ENCODE measurements at regions not wholly inside any gene's neighbourhood (a gene's known extent, or its start where the extent isn't known, plus 50 kb on each side); places are given as distances from the start of the nearest gene placed in this dataset.

DNA sequence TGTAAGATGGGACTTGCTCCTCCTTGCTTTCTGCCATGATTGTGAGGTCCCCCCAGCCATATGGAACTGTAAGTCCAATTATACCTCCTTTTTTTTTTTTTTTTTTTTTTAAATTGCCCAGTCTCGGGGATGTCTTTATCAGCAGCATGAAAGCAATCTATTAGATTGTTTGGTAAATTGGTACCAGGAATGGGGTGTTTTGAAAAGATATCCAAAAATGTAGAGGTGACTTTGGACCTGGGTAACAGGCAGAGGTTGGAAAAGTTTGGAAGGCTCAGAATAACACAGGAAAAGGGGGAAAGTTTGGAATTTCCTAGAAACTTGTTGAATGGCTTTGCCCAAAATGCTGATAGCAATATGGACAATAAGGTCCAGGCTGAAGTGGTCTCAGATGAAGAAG is 545.8 kb upstream of the ALCAM start:
- no peak for ATAC-seq
- TF ChIP-seq ZFP30 (CRISPR knock-in tag; IDR thresholded peaks at IDR 0.05): no peak
- TF ChIP-seq SNAI2 (CRISPR knock-in tag; IDR thresholded peaks at IDR 0.05): no peak
- TF ChIP-seq, protein P1, sequence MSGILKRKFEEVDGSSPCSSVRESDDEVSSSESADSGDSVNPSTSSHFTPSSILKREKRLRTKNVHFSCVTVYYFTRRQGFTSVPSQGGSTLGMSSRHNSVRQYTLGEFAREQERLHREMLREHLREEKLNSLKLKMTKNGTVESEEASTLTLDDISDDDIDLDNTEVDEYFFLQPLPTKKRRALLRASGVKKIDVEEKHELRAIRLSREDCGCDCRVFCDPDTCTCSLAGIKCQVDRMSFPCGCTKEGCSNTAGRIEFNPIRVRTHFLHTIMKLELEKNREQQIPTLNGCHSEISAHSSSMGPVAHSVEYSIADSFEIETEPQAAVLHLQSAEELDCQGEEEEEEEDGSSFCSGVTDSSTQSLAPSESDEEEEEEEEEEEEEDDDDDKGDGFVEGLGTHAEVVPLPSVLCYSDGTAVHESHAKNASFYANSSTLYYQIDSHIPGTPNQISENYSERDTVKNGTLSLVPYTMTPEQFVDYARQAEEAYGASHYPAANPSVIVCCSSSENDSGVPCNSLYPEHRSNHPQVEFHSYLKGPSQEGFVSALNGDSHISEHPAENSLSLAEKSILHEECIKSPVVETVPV (CRISPR knock-in tag; IDR thresholded peaks at IDR 0.05): no peak
- TF ChIP-seq OSR1 (CRISPR knock-in tag; IDR thresholded peaks at IDR 0.05): no peak
- no peak for TF ChIP-seq CSDC2 (CRISPR knock-in tag; IDR thresholded peaks at IDR 0.05)
- TF ChIP-seq ARNTL (CRISPR knock-in tag; IDR thresholded peaks at IDR 0.05; ENCODE audit: borderline replicate concordance, low read depth): no peak
- TF ChIP-seq, protein P2, sequence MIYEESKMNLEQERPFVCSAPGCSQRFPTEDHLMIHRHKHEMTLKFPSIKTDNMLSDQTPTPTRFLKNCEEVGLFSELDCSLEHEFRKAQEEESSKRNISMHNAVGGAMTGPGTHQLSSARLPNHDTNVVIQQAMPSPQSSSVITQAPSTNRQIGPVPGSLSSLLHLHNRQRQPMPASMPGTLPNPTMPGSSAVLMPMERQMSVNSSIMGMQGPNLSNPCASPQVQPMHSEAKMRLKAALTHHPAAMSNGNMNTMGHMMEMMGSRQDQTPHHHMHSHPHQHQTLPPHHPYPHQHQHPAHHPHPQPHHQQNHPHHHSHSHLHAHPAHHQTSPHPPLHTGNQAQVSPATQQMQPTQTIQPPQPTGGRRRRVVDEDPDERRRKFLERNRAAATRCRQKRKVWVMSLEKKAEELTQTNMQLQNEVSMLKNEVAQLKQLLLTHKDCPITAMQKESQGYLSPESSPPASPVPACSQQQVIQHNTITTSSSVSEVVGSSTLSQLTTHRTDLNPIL (CRISPR knock-in tag; IDR thresholded peaks at IDR 0.05; ENCODE audit: low read depth): no peak
- no peak for TF ChIP-seq ZNF565 (CRISPR knock-in tag; conservative IDR thresholded peaks at IDR 0.05; ENCODE audit: low read depth)
- no peak for TF ChIP-seq ISL1 (CRISPR knock-in tag; IDR thresholded peaks at IDR 0.05)
- TF ChIP-seq ZNF8 (CRISPR knock-in tag; IDR thresholded peaks at IDR 0.05): no peak
- no peak for TF ChIP-seq PATZ1 (CRISPR knock-in tag; IDR thresholded peaks at IDR 0.05; ENCODE audit: borderline replicate concordance)
- TF ChIP-seq RARB (CRISPR knock-in tag; IDR thresholded peaks at IDR 0.05): no peak
- TF ChIP-seq GLIS3 (CRISPR knock-in tag; IDR thresholded peaks at IDR 0.05): no peak

DNA sequence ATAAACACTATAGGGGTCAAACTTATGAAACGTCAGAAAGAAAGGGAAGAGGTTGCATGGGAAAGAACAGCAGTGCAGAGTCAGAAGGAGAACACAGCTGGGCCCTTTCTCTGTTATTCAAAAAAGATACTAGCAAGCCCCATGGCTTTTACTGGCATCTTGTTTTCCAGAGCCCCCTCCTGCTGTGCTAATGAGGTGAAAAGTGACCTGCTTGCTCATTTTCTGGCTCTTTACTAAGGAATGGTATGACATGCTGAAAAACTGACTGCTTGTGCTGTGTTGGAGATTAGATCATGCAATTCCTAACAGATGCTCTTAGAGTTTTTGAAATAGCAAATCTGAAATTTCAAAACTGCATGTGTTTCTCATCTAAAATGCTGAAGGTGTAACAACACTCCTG is 541.6 kb upstream of the ALCAM start:
- TF ChIP-seq, protein P3, sequence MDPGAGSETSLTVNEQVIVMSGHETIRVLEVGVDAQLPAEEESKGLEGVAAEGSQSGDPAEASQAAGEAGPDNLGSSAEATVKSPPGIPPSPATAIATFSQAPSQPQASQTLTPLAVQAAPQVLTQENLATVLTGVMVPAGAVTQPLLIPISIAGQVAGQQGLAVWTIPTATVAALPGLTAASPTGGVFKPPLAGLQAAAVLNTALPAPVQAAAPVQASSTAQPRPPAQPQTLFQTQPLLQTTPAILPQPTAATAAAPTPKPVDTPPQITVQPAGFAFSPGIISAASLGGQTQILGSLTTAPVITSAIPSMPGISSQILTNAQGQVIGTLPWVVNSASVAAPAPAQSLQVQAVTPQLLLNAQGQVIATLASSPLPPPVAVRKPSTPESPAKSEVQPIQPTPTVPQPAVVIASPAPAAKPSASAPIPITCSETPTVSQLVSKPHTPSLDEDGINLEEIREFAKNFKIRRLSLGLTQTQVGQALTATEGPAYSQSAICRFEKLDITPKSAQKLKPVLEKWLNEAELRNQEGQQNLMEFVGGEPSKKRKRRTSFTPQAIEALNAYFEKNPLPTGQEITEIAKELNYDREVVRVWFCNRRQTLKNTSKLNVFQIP (CRISPR knock-in tag; IDR thresholded peaks at IDR 0.05; ENCODE audit: borderline replicate concordance, low read depth): no peak
- TF ChIP-seq BACH2 (CRISPR knock-in tag; IDR thresholded peaks at IDR 0.05; ENCODE audit: borderline replicate concordance): no peak
- TF ChIP-seq ESRRG (CRISPR knock-in tag; IDR thresholded peaks at IDR 0.05): no peak
- TF ChIP-seq ARNTL (CRISPR knock-in tag; IDR thresholded peaks at IDR 0.05; ENCODE audit: borderline replicate concordance, low read depth): no peak
- TF ChIP-seq SNAI2 (CRISPR knock-in tag; IDR thresholded peaks at IDR 0.05): no peak
- no peak for TF ChIP-seq ZNF70 (CRISPR knock-in tag; IDR thresholded peaks at IDR 0.05)
- TF ChIP-seq TOX (CRISPR knock-in tag; IDR thresholded peaks at IDR 0.05; ENCODE audit: borderline replicate concordance): no peak
- no peak for TF ChIP-seq ZFP30 (CRISPR knock-in tag; IDR thresholded peaks at IDR 0.05)
- TF ChIP-seq, protein P4, sequence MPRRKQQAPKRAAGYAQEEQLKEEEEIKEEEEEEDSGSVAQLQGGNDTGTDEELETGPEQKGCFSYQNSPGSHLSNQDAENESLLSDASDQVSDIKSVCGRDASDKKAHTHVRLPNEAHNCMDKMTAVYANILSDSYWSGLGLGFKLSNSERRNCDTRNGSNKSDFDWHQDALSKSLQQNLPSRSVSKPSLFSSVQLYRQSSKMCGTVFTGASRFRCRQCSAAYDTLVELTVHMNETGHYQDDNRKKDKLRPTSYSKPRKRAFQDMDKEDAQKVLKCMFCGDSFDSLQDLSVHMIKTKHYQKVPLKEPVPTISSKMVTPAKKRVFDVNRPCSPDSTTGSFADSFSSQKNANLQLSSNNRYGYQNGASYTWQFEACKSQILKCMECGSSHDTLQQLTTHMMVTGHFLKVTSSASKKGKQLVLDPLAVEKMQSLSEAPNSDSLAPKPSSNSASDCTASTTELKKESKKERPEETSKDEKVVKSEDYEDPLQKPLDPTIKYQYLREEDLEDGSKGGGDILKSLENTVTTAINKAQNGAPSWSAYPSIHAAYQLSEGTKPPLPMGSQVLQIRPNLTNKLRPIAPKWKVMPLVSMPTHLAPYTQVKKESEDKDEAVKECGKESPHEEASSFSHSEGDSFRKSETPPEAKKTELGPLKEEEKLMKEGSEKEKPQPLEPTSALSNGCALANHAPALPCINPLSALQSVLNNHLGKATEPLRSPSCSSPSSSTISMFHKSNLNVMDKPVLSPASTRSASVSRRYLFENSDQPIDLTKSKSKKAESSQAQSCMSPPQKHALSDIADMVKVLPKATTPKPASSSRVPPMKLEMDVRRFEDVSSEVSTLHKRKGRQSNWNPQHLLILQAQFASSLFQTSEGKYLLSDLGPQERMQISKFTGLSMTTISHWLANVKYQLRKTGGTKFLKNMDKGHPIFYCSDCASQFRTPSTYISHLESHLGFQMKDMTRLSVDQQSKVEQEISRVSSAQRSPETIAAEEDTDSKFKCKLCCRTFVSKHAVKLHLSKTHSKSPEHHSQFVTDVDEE (CRISPR knock-in tag; IDR thresholded peaks at IDR 0.05): no peak
- TF ChIP-seq, protein P2 (CRISPR knock-in tag; IDR thresholded peaks at IDR 0.05; ENCODE audit: low read depth): no peak
- TF ChIP-seq, protein P1 (CRISPR knock-in tag; IDR thresholded peaks at IDR 0.05): no peak
- no peak for ATAC-seq
